ENCODE measurements at regions not wholly inside any gene's neighbourhood (a gene's known extent, or its start where the extent isn't known, plus 50 kb on each side); places are given as distances from the start of the nearest gene placed in this dataset.
"Not testable (repeated sequence)": the region's sequence is repeated elsewhere in the genome, so short reads cannot be mapped to it uniquely, and the experiment has no call there.

- DNase-seq (ENCODE audit: low read depth), result no peak
These were observed 198.3 kb upstream of the CNTNAP5 start for GRCh38 chr2:123826729-123827271.

- DNase-seq (ENCODE audit: low read depth), result no peak
These were observed 185.8 kb upstream of the CNTNAP5 start for GRCh38 chr2:123839326-123839725.

- no peak for DNase-seq (ENCODE audit: low read depth)
These were observed 185.1 kb upstream of the CNTNAP5 start for GRCh38 chr2:123840016-123840415.

- DNase-seq (ENCODE audit: low read depth), result no peak
These were observed 184.5 kb upstream of the CNTNAP5 start for GRCh38 chr2:123840574-123840973.

- DNase-seq (ENCODE audit: low read depth), result no peak
These were observed 173.8 kb upstream of the CNTNAP5 start for GRCh38 chr2:123851281-123851680.

GRCh38 chr2:123853161-123853560 lies 171.9 kb upstream of the CNTNAP5 start:
- no peak for DNase-seq (ENCODE audit: low read depth)

GRCh38 chr2:123859031-123859430 lies 166.1 kb upstream of the CNTNAP5 start:
- DNase-seq (ENCODE audit: low read depth), result not testable (repeated sequence)

- DNase-seq (ENCODE audit: low read depth), result no peak
These were observed 160.7 kb upstream of the CNTNAP5 start for GRCh38 chr2:123864416-123864815.

GRCh38 chr2:123870206-123870880 lies 154.7 kb upstream of the CNTNAP5 start:
- DNase-seq (ENCODE audit: low read depth), result no peak

- no peak for DNase-seq (ENCODE audit: low read depth)
These were observed 154.2 kb upstream of the CNTNAP5 start for GRCh38 chr2:123870881-123871276.

GRCh38 chr2:123890148-123890547 lies 134.9 kb upstream of the CNTNAP5 start:
- no peak for DNase-seq (ENCODE audit: low read depth)

GRCh38 chr2:123894167-123894566 lies 130.9 kb upstream of the CNTNAP5 start:
- DNase-seq (ENCODE audit: low read depth), result no peak

- no peak for DNase-seq (ENCODE audit: low read depth)
These were observed 129.4 kb upstream of the CNTNAP5 start for GRCh38 chr2:123895651-123896050.

GRCh38 chr2:123901256-123901655 lies 123.8 kb upstream of the CNTNAP5 start:
- DNase-seq (ENCODE audit: low read depth), result no peak

GRCh38 chr2:123906361-123906760 lies 118.7 kb upstream of the CNTNAP5 start:
- no peak for DNase-seq (ENCODE audit: low read depth)

GRCh38 chr2:123908522-123908921 lies 116.6 kb upstream of the CNTNAP5 start:
- no peak for DNase-seq (ENCODE audit: low read depth)

GRCh38 chr2:123912171-123912570 lies 112.9 kb upstream of the CNTNAP5 start:
- no peak for DNase-seq (ENCODE audit: low read depth)

- no peak for DNase-seq (ENCODE audit: low read depth)
These were observed 111.8 kb upstream of the CNTNAP5 start for GRCh38 chr2:123913143-123913735.

GRCh38 chr2:123915380-123915779 lies 109.7 kb upstream of the CNTNAP5 start:
- no peak for DNase-seq (ENCODE audit: low read depth)

GRCh38 chr2:123916051-123916450 lies 109.0 kb upstream of the CNTNAP5 start:
- no peak for DNase-seq (ENCODE audit: low read depth)

GRCh38 chr2:123916531-123916930 lies 108.6 kb upstream of the CNTNAP5 start:
- DNase-seq (ENCODE audit: low read depth), result no peak

- no peak for DNase-seq (ENCODE audit: low read depth)
These were observed 107.8 kb upstream of the CNTNAP5 start for GRCh38 chr2:123917241-123917640.

GRCh38 chr2:123928358-123928757 lies 96.7 kb upstream of the CNTNAP5 start:
- no peak for DNase-seq (ENCODE audit: low read depth)

GRCh38 chr2:123935405-123935804 lies 89.7 kb upstream of the CNTNAP5 start:
- no peak for DNase-seq (ENCODE audit: low read depth)
